Esophagus squamous epithelium (tissue), 5 donors: ENCODE measurements at regions not wholly inside any gene's neighbourhood (a gene's known extent, or its start where the extent isn't known, plus 50 kb on each side); places are given as distances from the start of the nearest gene placed in this dataset.

ENCODE experiments used
- DNase-seq: peaks from one replicate; lab custom pipeline; 2025; lab: John Stamatoyannopoulos, UW
- H3K27ac ChIP-seq, 4 donors: fragments of 200-600 bp; sonication (generic); one replicate each; pipeline ENCODE4 v1.5.1; 2016 to 2019; ENCODE audit warnings: mild to moderate bottlenecking in 1 of 4
- H3K27me3 ChIP-seq, 4 donors: fragments of 200-600 bp; sonication (generic); 1 replicate in 3 of 4; 2 replicates in 1 of 4; pipeline versions ENCODE4 v1.5.1 to v1.6.0; 2017 to 2021; ENCODE audit warnings: antibody characterized with exemption in 1 of 4
- H3K36me3 ChIP-seq, 3 donors: fragments of 200-600 bp; sonication (generic); one replicate each; pipeline ENCODE4 v1.5.1; 2016 to 2019
- H3K4me1 ChIP-seq, 3 donors: fragments of 200-600 bp; sonication (generic); one replicate each; pipeline ENCODE4 v1.5.1; 2017 to 2019
- H3K4me3 ChIP-seq, 4 donors: fragments of 200-600 bp; sonication (generic); 1 replicate in 3 of 4; 2 replicates in 1 of 4; pipeline ENCODE4 v1.5.1; 2016 to 2019; ENCODE audit warnings: mild to moderate bottlenecking in 2 of 4, moderate library complexity in 1 of 4
- H3K9me3 ChIP-seq, 3 donors: fragments of 200-600 bp; sonication (generic); one replicate each; pipeline ENCODE4 v1.5.1; 2016 to 2019
- POLR2A ChIP-seq, 4 donors: fragments of 450-650 bp; IDR thresholded peaks; one replicate each; pipeline ENCODE4 v1.6.1; 2017; ENCODE audit warnings: antibody characterized with exemption in 4 of 4, mild to moderate bottlenecking in 4 of 4, moderate library complexity in 3 of 4
- WGBS, 2 donors: methylation state at CpG; one replicate each; pipeline ENCODE4 v1.1.5; 2018; 5-methylcytosine and 5-hydroxymethylcytosine counted together
- intact Hi-C: fragments of 100-400 bp; cut with DNase I; formaldehyde crosslinking; loops from one replicate; pipeline ENCODE4 v1.15.0; 2022
- TF ChIP-seq, protein P1 (sequence below), 6 experiments: fragments of 450-650 bp in 4 of 6; fragments of 200-600 bp in 2 of 6; sonication (generic) in 2 of 6; IDR thresholded peaks; one replicate each; pipeline ENCODE4 v1.5.1; 2016 to 2019; ENCODE audit warnings: antibody characterized with exemption in 6 of 6, mild to moderate bottlenecking in 4 of 6, moderate library complexity in 4 of 6
- donor health status: DM: yes; HTN: yes; CAD: no.

- TF ChIP-seq, protein P1, sequence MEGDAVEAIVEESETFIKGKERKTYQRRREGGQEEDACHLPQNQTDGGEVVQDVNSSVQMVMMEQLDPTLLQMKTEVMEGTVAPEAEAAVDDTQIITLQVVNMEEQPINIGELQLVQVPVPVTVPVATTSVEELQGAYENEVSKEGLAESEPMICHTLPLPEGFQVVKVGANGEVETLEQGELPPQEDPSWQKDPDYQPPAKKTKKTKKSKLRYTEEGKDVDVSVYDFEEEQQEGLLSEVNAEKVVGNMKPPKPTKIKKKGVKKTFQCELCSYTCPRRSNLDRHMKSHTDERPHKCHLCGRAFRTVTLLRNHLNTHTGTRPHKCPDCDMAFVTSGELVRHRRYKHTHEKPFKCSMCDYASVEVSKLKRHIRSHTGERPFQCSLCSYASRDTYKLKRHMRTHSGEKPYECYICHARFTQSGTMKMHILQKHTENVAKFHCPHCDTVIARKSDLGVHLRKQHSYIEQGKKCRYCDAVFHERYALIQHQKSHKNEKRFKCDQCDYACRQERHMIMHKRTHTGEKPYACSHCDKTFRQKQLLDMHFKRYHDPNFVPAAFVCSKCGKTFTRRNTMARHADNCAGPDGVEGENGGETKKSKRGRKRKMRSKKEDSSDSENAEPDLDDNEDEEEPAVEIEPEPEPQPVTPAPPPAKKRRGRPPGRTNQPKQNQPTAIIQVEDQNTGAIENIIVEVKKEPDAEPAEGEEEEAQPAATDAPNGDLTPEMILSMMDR (IDR thresholded peaks at IDR 0.05): no peak
- no peak for TF ChIP-seq POLR2A (IDR thresholded peaks at IDR 0.05)
- WGBS, 2 donors: 1 to 3% methylated on average over 9 of the region's 9 CpGs
- H3K27me3 ChIP-seq: peaks cover 0 to 100% (median 22%) of the 10 kb centered on the region in 4 donors
Measured at GRCh38 chr10:100684688-100685235, 60.6 kb upstream of the PAX2 start.

DNA sequence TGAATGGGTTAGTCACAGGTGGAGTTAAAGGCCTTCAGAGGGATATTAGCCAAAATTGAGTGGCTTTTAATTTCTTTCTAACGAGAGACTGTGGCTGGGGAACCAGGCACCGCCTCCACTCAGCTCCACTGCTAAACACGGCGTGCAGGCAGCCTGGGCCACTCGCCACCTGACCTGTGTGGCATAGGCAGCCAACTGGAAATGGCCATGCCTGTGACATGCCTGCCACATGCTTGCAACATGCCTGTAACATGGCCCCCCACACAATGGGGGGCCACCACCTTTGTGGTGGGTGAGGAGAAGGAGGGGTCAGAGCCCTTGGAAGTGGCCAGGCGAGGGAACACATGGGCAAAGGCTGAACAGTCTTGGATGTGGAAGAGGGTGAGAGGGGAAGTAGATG is 60.1 kb upstream of the PAX2 start:
- intact Hi-C loops: no loop called here
- Histone ChIP-seq H3K27me3 (peaks cover 0 to 100% (median 22%) of the 10 kb centered on the region in 4 donors), H3K36me3 (no peaks in the 10 kb centered on the region), H3K4me3 (no peak overlapping the region), H3K27ac (no peak overlapping the region), H3K4me1 (peaks cover 0 to 6% (median 0%) of the 10 kb centered on the region in 3 donors), H3K9me3 (no peaks in the 10 kb centered on the region)
- no peak for TF ChIP-seq POLR2A (IDR thresholded peaks at IDR 0.05)
- TF ChIP-seq, protein P1 (IDR thresholded peaks at IDR 0.05): no peak
- no peak for DNase-seq
- 23 to 38% methylated on average over 2 of the region's 6 CpGs for WGBS, 2 donors

More at GRCh38 chr10:100684688-100685235, 60.6 kb upstream of the PAX2 start:
- DNase-seq: no peak
- peaks cover 0 to 6% (median 0%) of the 10 kb centered on the region in 3 donors for H3K4me1 ChIP-seq
- intact Hi-C loops: no loop called here
- no peak overlapping the region for H3K4me3 ChIP-seq
- no peaks in the 10 kb centered on the region for H3K9me3 ChIP-seq
- no peaks in the 10 kb centered on the region for H3K36me3 ChIP-seq
- H3K27ac ChIP-seq: no peak overlapping the region

GRCh38 chr10:100687143-100688003 is 58.0 kb upstream of the PAX2 start:
- Histone ChIP-seq H3K4me3 (no peak overlapping the region), H3K27ac (no peak overlapping the region), H3K36me3 (no peaks in the 10 kb centered on the region), H3K27me3 (peaks cover 0 to 100% (median 15%) of the 10 kb centered on the region in 4 donors), H3K4me1 (no peaks in the 10 kb centered on the region), H3K9me3 (no peaks in the 10 kb centered on the region)
- intact Hi-C loops: no loop called here
- TF ChIP-seq, protein P1 (IDR thresholded peaks at IDR 0.05): no peak
- no peak for TF ChIP-seq POLR2A (IDR thresholded peaks at IDR 0.05)
- no peak for DNase-seq
- WGBS, 2 donors: 19 to 27% methylated on average over 20 to 26 of the region's 28 CpGs

GRCh38 chr10:100688201-100688600 is 57.2 kb upstream of the PAX2 start:
- H3K27ac ChIP-seq: no peak overlapping the region
- TF ChIP-seq, protein P1 (IDR thresholded peaks at IDR 0.05): no peak
- TF ChIP-seq POLR2A (IDR thresholded peaks at IDR 0.05): no peak
- H3K4me3 ChIP-seq: no peak overlapping the region
- no peak for DNase-seq
- WGBS, 2 donors: 22 to 23% methylated on average over 6 of the region's 6 CpGs
- H3K27me3 ChIP-seq: peaks cover 0 to 99% (median 11%) of the 10 kb centered on the region in 4 donors
- H3K36me3 ChIP-seq: no peaks in the 10 kb centered on the region
- no peaks in the 10 kb centered on the region for H3K9me3 ChIP-seq
- intact Hi-C loops: no loop called here
- H3K4me1 ChIP-seq: no peaks in the 10 kb centered on the region

DNA sequence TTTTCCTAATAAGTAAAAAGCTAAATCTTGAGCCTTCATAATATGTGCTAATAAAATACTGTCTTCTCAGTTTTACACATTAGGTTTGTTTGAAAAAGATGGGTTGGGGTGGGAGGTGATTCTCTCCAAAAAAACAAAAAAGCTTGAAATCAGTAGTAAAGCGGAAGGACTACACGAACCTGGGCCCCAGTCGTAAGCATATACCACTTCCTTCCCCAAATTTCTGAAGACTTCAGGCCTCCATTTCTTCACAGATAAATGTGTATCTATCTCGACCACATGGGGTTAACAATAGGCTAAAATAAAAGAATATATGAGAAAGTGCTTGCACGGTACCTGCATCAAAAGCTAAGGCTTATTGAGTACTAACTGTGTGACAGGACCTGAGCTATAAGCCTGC is 51.6 kb upstream of the PAX2 start:
- H3K27me3 ChIP-seq: peaks cover 0 to 74% (median 0%) of the 10 kb centered on the region in 4 donors
- no peak for DNase-seq
- H3K9me3 ChIP-seq: no peaks in the 10 kb centered on the region
- no peak overlapping the region for H3K27ac ChIP-seq
- H3K4me1 ChIP-seq: no peaks in the 10 kb centered on the region
- no peaks in the 10 kb centered on the region for H3K36me3 ChIP-seq
- 56 to 61% methylated on average over 5 of the region's 5 CpGs for WGBS, 2 donors
- no peak overlapping the region for H3K4me3 ChIP-seq
- intact Hi-C loops: no loop called here
- TF ChIP-seq, protein P1 (IDR thresholded peaks at IDR 0.05): no peak
- no peak for TF ChIP-seq POLR2A (IDR thresholded peaks at IDR 0.05)
